ENCODE measurements at regions not wholly inside any gene's neighbourhood (a gene's known extent, or its start where the extent isn't known, plus 50 kb on each side); places are given as distances from the start of the nearest gene placed in this dataset.
"Not testable (repeated sequence)": the region's sequence is repeated elsewhere in the genome, so short reads cannot be mapped to it uniquely, and the experiment has no call there.

GRCh38 chr10:125409756-125410155 lies 249.4 kb upstream of the CTBP2 start:
- TF ChIP-seq CTCF (IDR thresholded peaks at IDR 0.05; ENCODE audit: unreplicated experiment): no peak
- no peaks in the 10 kb centered on the region for H3K9me3 Mint-ChIP-seq (ENCODE audit: unreplicated experiment)
- no peaks in the 10 kb centered on the region for H3K4me1 Mint-ChIP-seq (ENCODE audit: unreplicated experiment)
- H3K4me3 Mint-ChIP-seq (ENCODE audit: unreplicated experiment): no peak overlapping the region
- H3K36me3 Mint-ChIP-seq (ENCODE audit: low read depth, unreplicated experiment): no peaks in the 10 kb centered on the region
- no peak overlapping the region for H3K27ac Mint-ChIP-seq (ENCODE audit: unreplicated experiment)
- no peaks in the 10 kb centered on the region for H3K27me3 Mint-ChIP-seq (ENCODE audit: unreplicated experiment)
- DNase-seq (ENCODE audit: low spot score): no peak

- Mint-ChIP-seq H3K36me3 (ENCODE audit: low read depth, unreplicated experiment) (no peaks in the 10 kb centered on the region), H3K4me1 (ENCODE audit: unreplicated experiment) (no peaks in the 10 kb centered on the region), H3K27ac (ENCODE audit: unreplicated experiment) (no peak overlapping the region), H3K4me3 (ENCODE audit: unreplicated experiment) (no peak overlapping the region), H3K27me3 (ENCODE audit: unreplicated experiment) (no peaks in the 10 kb centered on the region), H3K9me3 (ENCODE audit: unreplicated experiment) (no peaks in the 10 kb centered on the region)
- no peak for DNase-seq (ENCODE audit: low spot score)
- no peak for TF ChIP-seq CTCF (IDR thresholded peaks at IDR 0.05; ENCODE audit: unreplicated experiment)
Observed at GRCh38 chr10:125407557-125407956, 247.2 kb upstream of the CTBP2 start.

- TF ChIP-seq CTCF (IDR thresholded peaks at IDR 0.05; ENCODE audit: unreplicated experiment): no peak
- no peak overlapping the region for H3K4me3 Mint-ChIP-seq (ENCODE audit: unreplicated experiment)
- H3K27ac Mint-ChIP-seq (ENCODE audit: unreplicated experiment): no peak overlapping the region
- no peak for DNase-seq (ENCODE audit: low spot score)
- H3K9me3 Mint-ChIP-seq (ENCODE audit: unreplicated experiment): no peaks in the 10 kb centered on the region
- H3K36me3 Mint-ChIP-seq (ENCODE audit: low read depth, unreplicated experiment): no peaks in the 10 kb centered on the region
- H3K27me3 Mint-ChIP-seq (ENCODE audit: unreplicated experiment): no peaks in the 10 kb centered on the region
- no peaks in the 10 kb centered on the region for H3K4me1 Mint-ChIP-seq (ENCODE audit: unreplicated experiment)
Observed at GRCh38 chr10:125407000-125407502, 246.7 kb upstream of the CTBP2 start.

GRCh38 chr10:125404902-125405301 lies 244.5 kb upstream of the CTBP2 start:
- H3K4me3 Mint-ChIP-seq (ENCODE audit: unreplicated experiment); H3K4me1 Mint-ChIP-seq (ENCODE audit: unreplicated experiment): not testable (repeated sequence)

GRCh38 chr10:125401462-125401861 lies 241.1 kb upstream of the CTBP2 start:
- Mint-ChIP-seq H3K4me1 (ENCODE audit: unreplicated experiment) (no peaks in the 10 kb centered on the region), H3K4me3 (ENCODE audit: unreplicated experiment) (no peak overlapping the region), H3K36me3 (ENCODE audit: low read depth, unreplicated experiment) (no peaks in the 10 kb centered on the region), H3K9me3 (ENCODE audit: unreplicated experiment) (no peaks in the 10 kb centered on the region), H3K27ac (ENCODE audit: unreplicated experiment) (no peak overlapping the region), H3K27me3 (ENCODE audit: unreplicated experiment) (no peaks in the 10 kb centered on the region)
- TF ChIP-seq CTCF (IDR thresholded peaks at IDR 0.05; ENCODE audit: unreplicated experiment): no peak
- no peak for DNase-seq (ENCODE audit: low spot score)

More at GRCh38 chr10:125404902-125405301, 244.5 kb upstream of the CTBP2 start:
- not testable (repeated sequence) for H3K36me3 Mint-ChIP-seq (ENCODE audit: low read depth, unreplicated experiment); H3K27me3 Mint-ChIP-seq (ENCODE audit: unreplicated experiment); H3K9me3 Mint-ChIP-seq (ENCODE audit: unreplicated experiment); DNase-seq (ENCODE audit: low spot score); H3K27ac Mint-ChIP-seq (ENCODE audit: unreplicated experiment)

Measured in endothelial cell (in vitro differentiated cells).